ENCODE measurements at regions not wholly inside any gene's neighbourhood (a gene's known extent, or its start where the extent isn't known, plus 50 kb on each side); places are given as distances from the start of the nearest gene placed in this dataset.

DNA sequence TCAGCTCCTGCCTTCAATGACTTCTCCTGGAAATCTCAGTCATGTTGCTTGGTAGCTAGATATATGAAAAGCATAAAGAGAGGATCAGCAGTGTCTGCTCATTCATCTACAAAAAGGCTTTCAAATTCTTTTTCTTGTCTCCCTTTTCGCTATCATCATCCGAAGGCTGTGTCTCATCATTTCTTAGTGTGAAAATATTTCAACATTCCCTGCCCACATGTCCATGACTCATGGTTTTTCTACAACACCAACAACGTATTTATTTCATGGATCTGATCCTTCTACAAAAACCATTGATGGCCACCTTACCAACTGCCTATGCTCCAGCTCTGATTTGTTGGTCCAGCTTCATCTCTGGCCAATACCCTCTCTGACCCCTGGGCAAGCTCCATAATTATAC lies 472.5 kb upstream of the GHITM start:
- no peak overlapping the region for H3K4me3 ChIP-seq (ENCODE audit: low read depth, low read length)
- DNase-seq (ENCODE audit: low read depth): no peak
- no peak for TF ChIP-seq CTCF (conservative IDR thresholded peaks at IDR 0.05; ENCODE audit: low read depth, low read length)

DNA sequence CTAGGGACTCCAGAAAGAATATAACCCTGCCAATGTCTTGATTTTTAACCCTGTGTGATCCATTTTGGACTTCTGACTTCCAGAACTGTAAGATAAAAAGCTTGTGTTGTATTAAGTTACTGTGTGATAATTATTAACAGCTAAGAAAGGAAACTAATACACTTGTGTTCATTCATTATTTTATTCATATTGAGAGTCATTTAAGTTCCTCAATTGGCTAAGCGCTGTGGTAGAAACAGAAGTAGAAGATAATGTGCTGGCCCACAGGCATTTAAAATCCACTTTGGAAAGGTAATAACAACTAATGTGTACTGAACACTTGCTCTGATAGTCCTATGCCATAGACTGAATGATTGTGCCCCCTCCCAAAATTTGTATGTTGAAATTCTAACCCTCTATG lies 471.7 kb upstream of the GHITM start:
- no peak for DNase-seq (ENCODE audit: low read depth)
- H3K4me3 ChIP-seq (ENCODE audit: low read depth, low read length): no peak overlapping the region
- no peak for TF ChIP-seq CTCF (conservative IDR thresholded peaks at IDR 0.05; ENCODE audit: low read depth, low read length)

- no peak for DNase-seq (ENCODE audit: low read depth)
- no peak for TF ChIP-seq CTCF (conservative IDR thresholded peaks at IDR 0.05; ENCODE audit: low read depth, low read length)
- H3K4me3 ChIP-seq (ENCODE audit: low read depth, low read length): no peak overlapping the region
Observed at GRCh38 chr10:83673316-83673715, 466.0 kb upstream of the GHITM start.

DNA sequence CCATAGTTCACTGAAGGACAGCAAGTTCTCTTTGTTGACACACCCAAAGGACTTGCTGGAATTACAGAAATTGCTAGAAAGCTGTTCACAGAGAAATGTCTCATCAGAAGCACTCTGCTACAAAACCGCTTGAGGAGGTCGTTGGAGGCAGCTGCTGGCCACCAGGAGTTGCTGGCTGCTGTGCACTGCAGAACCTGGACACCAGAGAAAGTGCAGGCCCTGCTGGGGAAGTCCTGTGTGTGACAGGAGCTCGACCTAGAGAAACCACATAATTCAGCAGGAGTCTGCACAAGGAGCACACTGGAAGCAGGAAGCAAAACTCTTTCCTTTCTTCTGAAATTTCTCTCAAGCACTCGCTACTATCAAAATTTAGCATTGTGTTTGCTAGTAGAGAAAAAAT lies 461.5 kb upstream of the GHITM start:
- no peak for TF ChIP-seq CTCF (conservative IDR thresholded peaks at IDR 0.05; ENCODE audit: low read depth, low read length)
- H3K4me3 ChIP-seq (ENCODE audit: low read depth, low read length): no peak overlapping the region
- DNase-seq (ENCODE audit: low read depth): no peak

GRCh38 chr10:83678850-83679249 lies 460.5 kb upstream of the GHITM start:
- no peak for TF ChIP-seq CTCF (conservative IDR thresholded peaks at IDR 0.05; ENCODE audit: low read depth, low read length)
- no peak for DNase-seq (ENCODE audit: low read depth)
- H3K4me3 ChIP-seq (ENCODE audit: low read depth, low read length): no peak overlapping the region

- no peak for TF ChIP-seq CTCF (conservative IDR thresholded peaks at IDR 0.05; ENCODE audit: low read depth, low read length)
- DNase-seq (ENCODE audit: low read depth): no peak
- no peak overlapping the region for H3K4me3 ChIP-seq (ENCODE audit: low read depth, low read length)
Observed at GRCh38 chr10:83680470-83680891, 458.8 kb upstream of the GHITM start.

DNA sequence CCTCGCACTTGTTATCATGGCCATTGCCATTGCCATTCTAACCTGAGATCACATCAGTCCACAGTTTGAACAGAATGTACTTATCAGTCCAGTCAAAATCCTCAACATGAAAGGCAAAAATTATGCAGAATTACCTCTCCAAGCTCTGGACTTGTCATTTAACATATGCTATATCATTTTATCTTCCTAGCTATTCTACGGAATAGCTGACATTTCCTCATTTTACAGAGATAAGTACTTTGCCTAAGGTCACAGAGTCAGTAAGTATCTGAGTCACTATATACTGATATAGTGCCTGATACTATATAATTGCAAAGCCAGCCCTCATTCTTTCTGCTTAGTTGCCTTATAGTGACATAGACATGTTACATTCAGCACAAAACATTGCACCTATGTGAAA lies 456.9 kb upstream of the GHITM start:
- no peak for DNase-seq (ENCODE audit: low read depth)
- TF ChIP-seq CTCF (conservative IDR thresholded peaks at IDR 0.05; ENCODE audit: low read depth, low read length): no peak
- no peak overlapping the region for H3K4me3 ChIP-seq (ENCODE audit: low read depth, low read length)
